Calu3 (cell line): ENCODE measurements at regions not wholly inside any gene's neighbourhood (a gene's known extent, or its start where the extent isn't known, plus 50 kb on each side); places are given as distances from the start of the nearest gene placed in this dataset.

ENCODE experiments used
- BruUV-seq: library from RNA; stranded (reverse); fragments of 400-500 nt; replicated peaks from 2 replicates; lab custom pipeline; 2021; lab: Mats Ljungman, UMichigan
- CTCF ChIA-PET: fragments of 300-600 bp; sonication (Branson Sonifier 250); formaldehyde crosslinking; loops from one replicate; lab custom pipeline; 2022; ENCODE audit warnings: antibody characterized with exemption; lab: Charles Lee
- DNase-seq: peaks from one replicate; pipeline ENCODE4 v3.0.0; 2022
- H3K27ac Mint-ChIP-seq: one replicate; pipeline ENCODE4 v1.8.0; 2022; ENCODE audit warnings: mixed read lengths; ENCODE audit not compliant: unreplicated experiment
- H3K27me3 Mint-ChIP-seq: one replicate; pipeline ENCODE4 v1.8.0; 2022; ENCODE audit warnings: mixed read lengths; ENCODE audit not compliant: unreplicated experiment
- H3K36me3 Mint-ChIP-seq: one replicate; pipeline ENCODE4 v1.8.0; 2022; ENCODE audit warnings: mild to moderate bottlenecking, moderate library complexity, mixed read lengths; ENCODE audit not compliant: insufficient read depth, unreplicated experiment
- H3K4me1 Mint-ChIP-seq: one replicate; pipeline ENCODE4 v1.8.0; 2022; ENCODE audit warnings: mild to moderate bottlenecking, low read depth, mixed read lengths; ENCODE audit not compliant: unreplicated experiment
- H3K4me3 Mint-ChIP-seq: one replicate; pipeline ENCODE4 v1.8.0; 2022; ENCODE audit warnings: mild to moderate bottlenecking, low read depth, moderate library complexity, mixed read lengths; ENCODE audit not compliant: unreplicated experiment
- H3K9me3 Mint-ChIP-seq: one replicate; pipeline ENCODE4 v1.8.0; 2022; ENCODE audit warnings: low read depth, mixed read lengths; ENCODE audit not compliant: unreplicated experiment
- intact Hi-C: fragments of 100-400 bp; cut with micrococcal nuclease; formaldehyde crosslinking; loops from one replicate; pipeline ENCODE4 v1.10.0; 2022; ENCODE audit not compliant: unreplicated experiment
- TF ChIP-seq, protein P1 (sequence below): fragments of 200-600 bp; IDR thresholded peaks from one replicate; pipeline ENCODE4 v1.8.0; 2022; ENCODE audit warnings: antibody characterized with exemption; ENCODE audit not compliant: unreplicated experiment

DNA sequence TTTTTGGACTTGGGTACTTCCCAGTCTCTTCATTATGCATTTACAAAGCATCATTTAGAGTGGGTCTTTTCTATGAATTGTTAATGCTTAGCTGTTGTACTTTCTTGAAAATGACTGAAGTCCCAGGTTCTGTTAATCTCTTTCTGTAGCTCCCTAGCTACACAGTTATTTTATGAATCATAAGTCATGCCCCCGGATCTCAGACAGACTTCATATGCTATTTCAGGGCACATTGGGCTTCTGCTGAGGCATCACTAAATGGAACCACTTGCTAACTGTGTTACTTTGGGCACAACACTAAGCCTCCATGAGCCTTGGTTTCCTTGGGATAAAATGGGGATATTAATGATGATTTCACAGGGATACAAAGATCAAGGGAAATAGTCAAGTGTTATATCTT lies 55.5 kb upstream of the RBM15 start:
- no peaks in the 10 kb centered on the region for H3K36me3 Mint-ChIP-seq
- no TSS peak for BruUV-seq
- H3K27me3 Mint-ChIP-seq, result no peaks in the 10 kb centered on the region
- CTCF ChIA-PET, result no interaction called here
- no peak overlapping the region for H3K4me3 Mint-ChIP-seq
- H3K9me3 Mint-ChIP-seq, result no peaks in the 10 kb centered on the region
- H3K27ac Mint-ChIP-seq, result no peak overlapping the region
- intact Hi-C loops, result no loop called here
- no peak for DNase-seq
- H3K4me1 Mint-ChIP-seq, result no peaks in the 10 kb centered on the region
- TF ChIP-seq, protein P1, sequence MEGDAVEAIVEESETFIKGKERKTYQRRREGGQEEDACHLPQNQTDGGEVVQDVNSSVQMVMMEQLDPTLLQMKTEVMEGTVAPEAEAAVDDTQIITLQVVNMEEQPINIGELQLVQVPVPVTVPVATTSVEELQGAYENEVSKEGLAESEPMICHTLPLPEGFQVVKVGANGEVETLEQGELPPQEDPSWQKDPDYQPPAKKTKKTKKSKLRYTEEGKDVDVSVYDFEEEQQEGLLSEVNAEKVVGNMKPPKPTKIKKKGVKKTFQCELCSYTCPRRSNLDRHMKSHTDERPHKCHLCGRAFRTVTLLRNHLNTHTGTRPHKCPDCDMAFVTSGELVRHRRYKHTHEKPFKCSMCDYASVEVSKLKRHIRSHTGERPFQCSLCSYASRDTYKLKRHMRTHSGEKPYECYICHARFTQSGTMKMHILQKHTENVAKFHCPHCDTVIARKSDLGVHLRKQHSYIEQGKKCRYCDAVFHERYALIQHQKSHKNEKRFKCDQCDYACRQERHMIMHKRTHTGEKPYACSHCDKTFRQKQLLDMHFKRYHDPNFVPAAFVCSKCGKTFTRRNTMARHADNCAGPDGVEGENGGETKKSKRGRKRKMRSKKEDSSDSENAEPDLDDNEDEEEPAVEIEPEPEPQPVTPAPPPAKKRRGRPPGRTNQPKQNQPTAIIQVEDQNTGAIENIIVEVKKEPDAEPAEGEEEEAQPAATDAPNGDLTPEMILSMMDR, result no peak

DNA sequence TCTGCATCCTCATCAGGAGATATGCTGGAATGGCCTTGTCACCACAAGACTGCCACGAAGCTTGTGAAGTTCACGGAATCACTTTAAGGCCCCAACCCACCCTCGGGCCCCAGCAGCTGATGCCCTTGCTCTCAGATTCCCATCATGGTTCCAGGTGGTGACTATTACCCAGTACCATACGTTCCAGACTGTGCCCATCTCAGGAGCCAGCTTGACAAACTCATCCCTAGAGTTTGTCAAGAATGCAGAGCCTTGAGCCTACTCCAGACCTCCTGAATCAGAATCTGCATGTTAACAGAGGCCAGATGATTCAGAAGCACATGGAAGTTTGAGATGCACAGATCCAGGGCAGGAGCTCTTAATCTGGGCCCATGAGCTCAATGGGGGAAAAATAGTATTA lies 53.9 kb upstream of the RBM15 start:
- H3K27ac Mint-ChIP-seq, result no peak overlapping the region
- H3K4me1 Mint-ChIP-seq, result no peaks in the 10 kb centered on the region
- H3K4me3 Mint-ChIP-seq, result no peak overlapping the region
- TF ChIP-seq, protein P1, result no peak
- DNase-seq, result no peak
- CTCF ChIA-PET, result no interaction called here
- no TSS peak for BruUV-seq
- no peaks in the 10 kb centered on the region for H3K9me3 Mint-ChIP-seq
- no peaks in the 10 kb centered on the region for H3K27me3 Mint-ChIP-seq
- no peaks in the 10 kb centered on the region for H3K36me3 Mint-ChIP-seq
- intact Hi-C loops, result no loop called here

DNA sequence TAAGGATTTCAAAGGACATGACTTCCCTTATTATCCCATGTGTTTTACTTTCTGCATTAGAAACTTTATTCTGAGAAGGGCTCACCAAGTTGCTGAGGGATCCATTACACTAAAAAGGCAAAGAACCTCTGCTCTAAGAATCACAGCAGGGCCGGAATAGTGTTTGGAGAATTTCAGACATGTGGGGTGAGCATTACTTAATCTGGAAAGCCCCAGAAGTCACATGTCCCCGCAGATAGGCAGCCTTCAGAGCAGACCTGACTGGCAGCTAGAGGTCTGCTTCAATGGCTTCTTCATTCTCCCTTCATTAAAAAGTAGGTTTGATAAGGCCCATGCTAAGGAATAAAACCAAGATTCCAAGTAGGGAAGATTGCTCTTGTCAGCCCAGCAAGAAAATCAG lies 52.6 kb upstream of the RBM15 start:
- TF ChIP-seq, protein P1, result no peak
- Mint-ChIP-seq H3K27ac (no peak overlapping the region), H3K4me1 (peaks cover 6% of the 10 kb centered on the region), H3K36me3 (no peaks in the 10 kb centered on the region), H3K4me3 (no peak overlapping the region), H3K9me3 (no peaks in the 10 kb centered on the region), H3K27me3 (no peaks in the 10 kb centered on the region)
- no peak for DNase-seq
- CTCF ChIA-PET, result interaction anchor here (0.9 kb wide), 1 partner anchor 14 kb away, joined by 3 read pairs; no protein-coding TSS in a partner anchor
- intact Hi-C loops, result no loop called here
- no TSS peak for BruUV-seq

DNA sequence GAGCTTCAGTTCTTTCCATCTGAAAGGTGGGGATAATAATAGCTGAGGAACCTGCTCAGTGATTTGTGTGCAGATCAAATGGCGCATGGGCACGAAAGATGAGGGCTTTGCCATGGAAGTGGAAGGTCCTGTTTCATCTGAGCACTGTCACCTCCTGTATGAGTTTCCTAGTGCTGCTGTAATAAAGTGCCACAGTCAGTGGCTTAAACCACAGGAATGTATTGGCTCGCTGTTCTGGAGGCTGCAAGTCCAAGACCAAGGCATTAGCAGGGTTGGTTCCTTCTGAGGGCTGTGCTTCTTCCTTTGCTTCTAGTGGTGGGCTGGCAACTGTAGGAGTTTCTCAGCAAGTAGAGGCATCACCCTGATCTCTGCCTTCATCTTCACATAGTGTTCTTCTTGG lies 51.1 kb upstream of the RBM15 start:
- CTCF ChIA-PET, result no interaction called here
- peaks cover 19% of the 10 kb centered on the region for H3K4me1 Mint-ChIP-seq

More for the DNA sequence above, 51.1 kb upstream of the RBM15 start:
- H3K27ac Mint-ChIP-seq, result no peak overlapping the region
- H3K4me3 Mint-ChIP-seq, result no peak overlapping the region
- no peaks in the 10 kb centered on the region for H3K36me3 Mint-ChIP-seq
- TF ChIP-seq, protein P1, result no peak
- intact Hi-C loops, result no loop called here
- no peak for DNase-seq
- BruUV-seq, result no TSS peak
- no peaks in the 10 kb centered on the region for H3K9me3 Mint-ChIP-seq
- no peaks in the 10 kb centered on the region for H3K27me3 Mint-ChIP-seq
